HG03280 (cell line): ENCODE measurements at regions not wholly inside any gene's neighbourhood (a gene's known extent, or its start where the extent isn't known, plus 50 kb on each side); places are given as distances from the start of the nearest gene placed in this dataset.
"Not testable (repeated sequence)": the region's sequence is repeated elsewhere in the genome, so short reads cannot be mapped to it uniquely, and the experiment has no call there.

ENCODE experiments used
- ATAC-seq: cut with Tn5 transposase; IDR thresholded peaks from one replicate; pipeline ENCODE4 v1.9.1; 2021; ENCODE audit warnings: mild to moderate bottlenecking, moderate library complexity; ENCODE audit not compliant: unreplicated experiment

GRCh38 chr13:84132491-84132890 is 250.2 kb upstream of the SLITRK1 start:
- ATAC-seq, result no peak

GRCh38 chr13:84131249-84131648 is 249.0 kb upstream of the SLITRK1 start:
- ATAC-seq, result no peak

- no peak for ATAC-seq
Observed at GRCh38 chr13:84130495-84131114, 248.3 kb upstream of the SLITRK1 start.

- ATAC-seq, result no peak
Observed at GRCh38 chr13:84129966-84130365, 247.7 kb upstream of the SLITRK1 start.

- ATAC-seq, result no peak
Observed at GRCh38 chr13:84127597-84128128, 245.4 kb upstream of the SLITRK1 start.

GRCh38 chr13:84126671-84127171 is 244.4 kb upstream of the SLITRK1 start:
- ATAC-seq, result no peak

GRCh38 chr13:84121456-84121855 is 239.2 kb upstream of the SLITRK1 start:
- ATAC-seq, result no peak

- no peak for ATAC-seq
Observed at GRCh38 chr13:84118839-84119409, 236.7 kb upstream of the SLITRK1 start.

GRCh38 chr13:84098273-84098672 is 216.0 kb upstream of the SLITRK1 start:
- ATAC-seq, result no peak

- ATAC-seq, result no peak
Observed at GRCh38 chr13:84097148-84097547, 214.9 kb upstream of the SLITRK1 start.

- ATAC-seq, result no peak
Observed at GRCh38 chr13:84096216-84096615, 213.9 kb upstream of the SLITRK1 start.

- no peak for ATAC-seq
Observed at GRCh38 chr13:84088996-84089395, 206.7 kb upstream of the SLITRK1 start.

GRCh38 chr13:84086847-84087162 is 204.5 kb upstream of the SLITRK1 start:
- ATAC-seq, result no peak

- ATAC-seq, result not testable (repeated sequence)
Observed at GRCh38 chr13:84086098-84086846, 204.0 kb upstream of the SLITRK1 start.

GRCh38 chr13:84082462-84082861 is 200.2 kb upstream of the SLITRK1 start:
- ATAC-seq, result no peak

- ATAC-seq, result no peak
Observed at GRCh38 chr13:84080748-84081530, 198.7 kb upstream of the SLITRK1 start.

- ATAC-seq, result no peak
Observed at GRCh38 chr13:84077271-84077670, 195.0 kb upstream of the SLITRK1 start.

- ATAC-seq, result no peak
Observed at GRCh38 chr13:84076280-84076679, 194.0 kb upstream of the SLITRK1 start.

- ATAC-seq, result no peak
Observed at GRCh38 chr13:84050536-84050935, 168.3 kb upstream of the SLITRK1 start.

- no peak for ATAC-seq
Observed at GRCh38 chr13:84049443-84050219, 167.4 kb upstream of the SLITRK1 start.
